Calu3 (cell line): ENCODE measurements at regions not wholly inside any gene's neighbourhood (a gene's known extent, or its start where the extent isn't known, plus 50 kb on each side); places are given as distances from the start of the nearest gene placed in this dataset.
"Not testable (repeated sequence)": the region's sequence is repeated elsewhere in the genome, so short reads cannot be mapped to it uniquely, and the experiment has no call there.

ENCODE experiments used
- BruUV-seq: library from RNA; stranded (reverse); fragments of 400-500 nt; replicated peaks from 2 replicates; lab custom pipeline; 2021; lab: Mats Ljungman, UMichigan
- CTCF ChIA-PET: fragments of 300-600 bp; sonication (Branson Sonifier 250); formaldehyde crosslinking; loops from one replicate; lab custom pipeline; 2022; ENCODE audit warnings: antibody characterized with exemption; lab: Charles Lee
- DNase-seq: peaks from one replicate; pipeline ENCODE4 v3.0.0; 2022
- H3K27ac Mint-ChIP-seq: one replicate; pipeline ENCODE4 v1.8.0; 2022; ENCODE audit warnings: mixed read lengths; ENCODE audit not compliant: unreplicated experiment
- H3K27me3 Mint-ChIP-seq: one replicate; pipeline ENCODE4 v1.8.0; 2022; ENCODE audit warnings: mixed read lengths; ENCODE audit not compliant: unreplicated experiment
- H3K36me3 Mint-ChIP-seq: one replicate; pipeline ENCODE4 v1.8.0; 2022; ENCODE audit warnings: mild to moderate bottlenecking, moderate library complexity, mixed read lengths; ENCODE audit not compliant: insufficient read depth, unreplicated experiment
- H3K4me1 Mint-ChIP-seq: one replicate; pipeline ENCODE4 v1.8.0; 2022; ENCODE audit warnings: mild to moderate bottlenecking, low read depth, mixed read lengths; ENCODE audit not compliant: unreplicated experiment
- H3K4me3 Mint-ChIP-seq: one replicate; pipeline ENCODE4 v1.8.0; 2022; ENCODE audit warnings: mild to moderate bottlenecking, low read depth, moderate library complexity, mixed read lengths; ENCODE audit not compliant: unreplicated experiment
- H3K9me3 Mint-ChIP-seq: one replicate; pipeline ENCODE4 v1.8.0; 2022; ENCODE audit warnings: low read depth, mixed read lengths; ENCODE audit not compliant: unreplicated experiment
- CTCF ChIP-seq: fragments of 200-600 bp; IDR thresholded peaks from one replicate; pipeline ENCODE4 v1.8.0; 2022; ENCODE audit warnings: antibody characterized with exemption; ENCODE audit not compliant: unreplicated experiment
- intact Hi-C: fragments of 100-400 bp; cut with micrococcal nuclease; formaldehyde crosslinking; loops from one replicate; pipeline ENCODE4 v1.10.0; 2022; ENCODE audit not compliant: unreplicated experiment

- no peak for DNase-seq
- Mint-ChIP-seq H3K36me3 (no peaks in the 10 kb centered on the region), H3K27me3 (no peaks in the 10 kb centered on the region), H3K4me3 (no peak overlapping the region), H3K27ac (no peak overlapping the region), H3K4me1 (peaks cover 6% of the 10 kb centered on the region), H3K9me3 (no peaks in the 10 kb centered on the region)
- TF ChIP-seq CTCF = no peak
- BruUV-seq = no TSS peak
- intact Hi-C loops = no loop called here
- CTCF ChIA-PET = no interaction called here
Observed at GRCh38 chr12:42865282-42865681, 275.7 kb upstream of the PRICKLE1 start.

GRCh38 chr12:42862055-42862454 lies 272.5 kb upstream of the PRICKLE1 start:
- CTCF ChIA-PET = no interaction called here
- Mint-ChIP-seq H3K4me3 (no peak overlapping the region), H3K36me3 (no peaks in the 10 kb centered on the region), H3K4me1 (peaks cover 6% of the 10 kb centered on the region), H3K27ac (no peak overlapping the region), H3K9me3 (no peaks in the 10 kb centered on the region), H3K27me3 (no peaks in the 10 kb centered on the region)
- TF ChIP-seq CTCF = no peak
- DNase-seq = no peak
- intact Hi-C loops = no loop called here
- BruUV-seq = no TSS peak

GRCh38 chr12:42860331-42860730 lies 270.8 kb upstream of the PRICKLE1 start:
- CTCF ChIA-PET, H3K27ac Mint-ChIP-seq, H3K4me1 Mint-ChIP-seq, BruUV-seq, H3K36me3 Mint-ChIP-seq, H3K9me3 Mint-ChIP-seq, DNase-seq, H3K27me3 Mint-ChIP-seq, H3K4me3 Mint-ChIP-seq, intact Hi-C loops: not testable (repeated sequence)

- H3K36me3 Mint-ChIP-seq = no peaks in the 10 kb centered on the region
- no TSS peak for BruUV-seq
- no peak for TF ChIP-seq CTCF
- H3K4me1 Mint-ChIP-seq = peaks cover 6% of the 10 kb centered on the region
- intact Hi-C loops = no loop called here
- no peak for DNase-seq
- no peak overlapping the region for H3K4me3 Mint-ChIP-seq
- no peak overlapping the region for H3K27ac Mint-ChIP-seq
- CTCF ChIA-PET = no interaction called here
- H3K27me3 Mint-ChIP-seq = no peaks in the 10 kb centered on the region
- no peaks in the 10 kb centered on the region for H3K9me3 Mint-ChIP-seq
Observed at GRCh38 chr12:42859612-42860011, 270.1 kb upstream of the PRICKLE1 start.

- Mint-ChIP-seq H3K27ac (no peak overlapping the region), H3K4me3 (no peak overlapping the region), H3K36me3 (no peaks in the 10 kb centered on the region), H3K9me3 (no peaks in the 10 kb centered on the region), H3K4me1 (peaks cover 3% of the 10 kb centered on the region), H3K27me3 (no peaks in the 10 kb centered on the region)
- intact Hi-C loops = no loop called here
- CTCF ChIA-PET = interaction anchor here (0.6 kb wide), 1 partner anchor 136 kb away, joined by 4 read pairs; no protein-coding TSS in a partner anchor
- BruUV-seq = no TSS peak
- no peak for TF ChIP-seq CTCF
- DNase-seq = no peak
Observed at GRCh38 chr12:42857106-42857505, 267.6 kb upstream of the PRICKLE1 start.
